GM23248 (cell line): ENCODE measurements at regions not wholly inside any gene's neighbourhood (a gene's known extent, or its start where the extent isn't known, plus 50 kb on each side); places are given as distances from the start of the nearest gene placed in this dataset.

ENCODE experiments used
- DNase-seq: peaks from one replicate; pipeline ENCODE4 v3.0.0-alpha.2; 2015
- H2AFZ ChIP-seq: fragments of 200-600 bp; sonication (generic); 2 replicates; pipeline ENCODE4 v1.6.1; 2016; ENCODE audit warnings: antibody characterized with exemption
- H3F3A ChIP-seq: fragments of 200-600 bp; sonication (generic); 2 replicates; pipeline ENCODE4 v1.6.1; 2016; ENCODE audit warnings: mild to moderate bottlenecking, antibody characterized with exemption, mixed run types; ENCODE audit not compliant: insufficient read depth
- H3K27ac ChIP-seq: fragments of 200-600 bp; sonication (generic); 2 replicates; pipeline ENCODE4 v1.5.1; 2016; ENCODE audit warnings: mild to moderate bottlenecking
- H3K27me3 ChIP-seq: fragments of 200-600 bp; sonication (generic); replicated peaks from 2 replicates; pipeline ENCODE4 v1.6.1; 2016; ENCODE audit warnings: mild to moderate bottlenecking; ENCODE audit not compliant: insufficient read depth
- H3K36me3 ChIP-seq: fragments of 200-600 bp; sonication (generic); 2 replicates; pipeline ENCODE4 v1.6.1; 2016; ENCODE audit warnings: low read depth, mild to moderate bottlenecking
- H3K4me1 ChIP-seq: fragments of 200-600 bp; sonication (generic); 2 replicates; pipeline ENCODE4 v1.6.1; 2016; ENCODE audit warnings: mild to moderate bottlenecking; ENCODE audit not compliant: insufficient read depth
- H3K4me2 ChIP-seq: fragments of 200-600 bp; sonication (generic); one replicate; pipeline ENCODE4 v1.6.1; 2016; ENCODE audit warnings: mild to moderate bottlenecking; ENCODE audit not compliant: unreplicated experiment
- H3K4me3 ChIP-seq: fragments of 200-600 bp; sonication (generic); 2 replicates; pipeline ENCODE4 v1.5.1; 2016; ENCODE audit warnings: mild to moderate bottlenecking
- H3K79me2 ChIP-seq: fragments of 200-600 bp; sonication (generic); 2 replicates; pipeline ENCODE4 v1.6.1; 2016; ENCODE audit warnings: mild to moderate bottlenecking; ENCODE audit not compliant: insufficient read depth
- H3K9ac ChIP-seq: fragments of 200-600 bp; sonication (generic); 2 replicates; pipeline ENCODE4 v1.6.1; 2016; ENCODE audit warnings: mild to moderate bottlenecking
- H3K9me2 ChIP-seq: fragments of 200-600 bp; sonication (generic); 2 replicates; pipeline ENCODE4 v1.6.1; 2016; ENCODE audit warnings: mixed run types, mild to moderate bottlenecking, moderate library complexity; ENCODE audit not compliant: insufficient read depth
- H3K9me3 ChIP-seq: fragments of 200-600 bp; sonication (generic); one replicate; pipeline ENCODE4 v1.6.1; 2017; ENCODE audit warnings: low read depth
- H4K20me1 ChIP-seq: fragments of 200-600 bp; sonication (generic); 2 replicates; pipeline ENCODE4 v1.6.0; 2016; ENCODE audit not compliant: insufficient read depth
- EZH2 ChIP-seq: fragments of 200-600 bp; sonication (generic); IDR thresholded peaks from 2 replicates; pipeline ENCODE4 v1.6.1; 2018; ENCODE audit warnings: antibody characterized with exemption, mild to moderate bottlenecking; ENCODE audit not compliant: insufficient read depth, poor library complexity, severe bottlenecking
- EZH2phosphoT487 ChIP-seq: fragments of 200-600 bp; sonication (generic); IDR thresholded peaks from 2 replicates; pipeline ENCODE4 v1.6.1; 2018; ENCODE audit warnings: antibody characterized with exemption, moderate library complexity, mild to moderate bottlenecking, low read depth; ENCODE audit not compliant: insufficient read depth
- WGBS, 2 experiments: methylation state at CpG; one replicate each; pipeline ENCODE4 v1.1.6; 2015 to 2017; ENCODE audit warnings: low lambda C conversion rate in 2 of 2, low coverage in 1 of 2; ENCODE audit errors: missing lambda C conversion rate in 2 of 2; 5-methylcytosine and 5-hydroxymethylcytosine counted together
- in situ Hi-C: fragments of 300-500 bp; cut with MboI; formaldehyde crosslinking; loops from 2 replicates; pipeline ENCODE4 v1.15.0; 2020

DNA sequence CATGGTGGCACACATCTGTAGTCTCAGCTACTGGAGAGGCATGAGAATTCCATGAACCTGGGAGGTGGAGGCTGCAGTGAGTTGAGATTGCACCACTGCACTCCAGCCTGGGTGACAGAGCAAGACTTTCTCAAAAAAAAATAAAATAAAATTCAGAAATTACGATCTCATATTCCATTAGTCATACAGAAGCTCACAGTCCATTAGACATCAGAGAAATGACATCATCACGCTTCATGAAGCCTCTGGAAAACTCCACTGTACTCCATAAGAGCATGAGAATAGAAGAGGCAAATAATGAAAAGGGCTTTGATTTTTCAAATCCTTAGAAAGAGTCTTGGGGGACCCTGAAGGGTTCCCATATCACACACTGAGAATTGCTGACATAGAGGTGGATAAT, 145.0 kb upstream of the MITF start:
- Histone ChIP-seq H3K9ac (no peak overlapping the region), H3K36me3 (no peaks in the 10 kb centered on the region), H4K20me1 (no peaks in the 10 kb centered on the region), H3K9me2 (no peaks in the 10 kb centered on the region), H3K4me2 (no peak overlapping the region), H3K27me3 (no peaks in the 10 kb centered on the region), H2AFZ (no peak overlapping the region), H3K27ac (no peak overlapping the region), H3K9me3 (no peaks in the 10 kb centered on the region), H3K4me1 (no peaks in the 10 kb centered on the region), H3K4me3 (no peak overlapping the region), H3K79me2 (no peaks in the 10 kb centered on the region), H3F3A (no peaks in the 10 kb centered on the region)
- in situ Hi-C loops, result no loop called here
- WGBS, 2 experiments, result 46 to 55% methylated on average over 2 of the region's 2 CpGs
- TF ChIP-seq EZH2, result no peak
- no peak for TF ChIP-seq EZH2phosphoT487
- peak; percentile 7 for DNase-seq

GRCh38 chr3:69591164-69591736, 148.0 kb upstream of the MITF start:
- Histone ChIP-seq H3K9ac (no peak overlapping the region), H2AFZ (no peak overlapping the region), H3K4me2 (no peak overlapping the region), H4K20me1 (no peaks in the 10 kb centered on the region), H3K79me2 (no peaks in the 10 kb centered on the region), H3K9me2 (no peaks in the 10 kb centered on the region), H3K4me1 (no peaks in the 10 kb centered on the region), H3F3A (no peaks in the 10 kb centered on the region), H3K4me3 (no peak overlapping the region), H3K27ac (no peak overlapping the region), H3K27me3 (no peaks in the 10 kb centered on the region), H3K36me3 (no peaks in the 10 kb centered on the region), H3K9me3 (no peaks in the 10 kb centered on the region)
- WGBS, 2 experiments, result 33 to 35% methylated on average over 4 of the region's 4 CpGs
- in situ Hi-C loops, result no loop called here
- DNase-seq, result no peak
- TF ChIP-seq EZH2phosphoT487 (no peak), EZH2 (no peak)

DNA sequence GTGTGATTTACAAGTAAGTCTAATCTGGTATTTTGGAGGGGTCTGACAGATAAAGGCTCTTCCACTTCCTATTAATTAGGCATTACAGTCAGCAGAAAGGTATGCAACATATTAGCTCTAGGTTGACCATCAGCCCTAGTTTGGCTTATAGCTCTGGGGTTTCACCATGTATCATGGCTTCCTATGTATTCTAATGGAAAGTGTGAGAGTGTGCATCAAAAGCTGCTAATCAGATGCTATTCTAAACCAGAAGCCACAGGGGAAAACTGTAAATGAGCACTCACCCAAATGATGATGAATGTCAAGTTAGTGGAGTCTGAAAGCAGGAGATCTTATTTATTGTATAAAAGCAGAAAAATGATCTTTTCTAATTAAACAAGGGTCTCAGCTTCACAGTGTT, 149.2 kb upstream of the MITF start:
- no peaks in the 10 kb centered on the region for H4K20me1 ChIP-seq
- no peaks in the 10 kb centered on the region for H3K79me2 ChIP-seq
- in situ Hi-C loops, result no loop called here
- no peaks in the 10 kb centered on the region for H3K36me3 ChIP-seq
- no peak overlapping the region for H3K27ac ChIP-seq
- H3K9ac ChIP-seq, result no peak overlapping the region
- H3K9me2 ChIP-seq, result no peaks in the 10 kb centered on the region
- no peak for TF ChIP-seq EZH2phosphoT487
- TF ChIP-seq EZH2, result no peak
- H3K27me3 ChIP-seq, result no peaks in the 10 kb centered on the region
- no peak overlapping the region for H3K4me3 ChIP-seq
- H3K4me2 ChIP-seq, result no peak overlapping the region
- no peaks in the 10 kb centered on the region for H3F3A ChIP-seq
- no peaks in the 10 kb centered on the region for H3K4me1 ChIP-seq
- H2AFZ ChIP-seq, result no peak overlapping the region
- no peak for DNase-seq
- no peaks in the 10 kb centered on the region for H3K9me3 ChIP-seq

DNA sequence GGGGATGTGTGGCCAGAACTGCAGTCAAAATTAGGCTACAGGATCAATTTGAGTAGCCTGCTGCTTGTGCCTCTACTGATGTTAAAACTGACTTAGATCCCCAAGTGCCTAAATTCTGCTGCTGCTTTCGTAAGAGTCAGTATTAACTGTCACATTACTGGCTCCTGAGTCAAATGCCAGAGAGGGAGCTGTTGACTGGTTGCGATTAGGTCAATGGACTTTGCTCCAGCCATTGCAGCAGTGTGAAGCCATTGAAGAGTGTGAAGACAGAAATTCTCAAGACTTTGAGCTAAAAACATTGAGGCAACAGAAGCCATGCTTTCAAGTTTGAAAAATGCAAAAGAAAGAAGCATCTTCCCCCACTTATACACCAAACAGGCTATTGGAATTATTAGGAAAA, 151.1 kb upstream of the MITF start:
- in situ Hi-C loops, result no loop called here
- H3K4me1 ChIP-seq, result no peaks in the 10 kb centered on the region

GRCh38 chr3:69585472-69585871, 153.8 kb upstream of the MITF start:
- no peaks in the 10 kb centered on the region for H3K36me3 ChIP-seq
- no peak overlapping the region for H2AFZ ChIP-seq
- H3K4me1 ChIP-seq, result no peaks in the 10 kb centered on the region
- DNase-seq, result no peak
- no peaks in the 10 kb centered on the region for H3K9me3 ChIP-seq
- no peaks in the 10 kb centered on the region for H3K27me3 ChIP-seq
- H3K27ac ChIP-seq, result no peak overlapping the region
- no peaks in the 10 kb centered on the region for H3K79me2 ChIP-seq
- in situ Hi-C loops, result no loop called here
- H4K20me1 ChIP-seq, result no peaks in the 10 kb centered on the region
- 29 to 30% methylated on average over 1 of the region's 1 CpG for WGBS, 2 experiments
- no peak overlapping the region for H3K9ac ChIP-seq
- TF ChIP-seq EZH2 (no peak), EZH2phosphoT487 (no peak)
- no peak overlapping the region for H3K4me2 ChIP-seq
- no peaks in the 10 kb centered on the region for H3K9me2 ChIP-seq
- no peak overlapping the region for H3K4me3 ChIP-seq
- no peaks in the 10 kb centered on the region for H3F3A ChIP-seq

More for the DNA sequence above, 151.1 kb upstream of the MITF start:
- no peak for DNase-seq
- H3K9me2 ChIP-seq, result no peaks in the 10 kb centered on the region
- no peak overlapping the region for H3K9ac ChIP-seq
- no peak overlapping the region for H3K4me2 ChIP-seq
- no peaks in the 10 kb centered on the region for H3K9me3 ChIP-seq
- TF ChIP-seq EZH2 (no peak), EZH2phosphoT487 (no peak)
- H4K20me1 ChIP-seq, result no peaks in the 10 kb centered on the region
- H2AFZ ChIP-seq, result no peak overlapping the region
- no peaks in the 10 kb centered on the region for H3F3A ChIP-seq
- no peaks in the 10 kb centered on the region for H3K36me3 ChIP-seq
- no peaks in the 10 kb centered on the region for H3K79me2 ChIP-seq
- no peak overlapping the region for H3K27ac ChIP-seq
- H3K27me3 ChIP-seq, result no peaks in the 10 kb centered on the region
- no peak overlapping the region for H3K4me3 ChIP-seq
- 56 to 59% methylated on average over 2 of the region's 2 CpGs for whole genome bisulfite sequencing, 2 experiments
